Chondrocyte (in vitro differentiated cells): ENCODE measurements at regions not wholly inside any gene's neighbourhood (a gene's known extent, or its start where the extent isn't known, plus 50 kb on each side); places are given as distances from the start of the nearest gene placed in this dataset.

Experiments used
- DNase-seq: peaks from one replicate; pipeline ENCODE4 v3.0.0; 2021; ENCODE audit warnings: mixed read lengths, low spot score
- H3K27ac Mint-ChIP-seq: one replicate; pipeline ENCODE4 v1.8.0; 2021; ENCODE audit warnings: mild to moderate bottlenecking, moderate library complexity, mixed read lengths; ENCODE audit not compliant: unreplicated experiment
- H3K27me3 Mint-ChIP-seq: 2 replicates; pipeline ENCODE4 v1.8.0; 2021; ENCODE audit warnings: low read depth, mixed read lengths
- H3K36me3 Mint-ChIP-seq: 2 replicates; pipeline ENCODE4 v1.8.0; 2021; ENCODE audit warnings: low read depth, mixed read lengths
- H3K4me1 Mint-ChIP-seq: 2 replicates; pipeline ENCODE4 v1.8.0; 2021; ENCODE audit warnings: low read depth, mild to moderate bottlenecking, mixed read lengths
- H3K4me3 Mint-ChIP-seq: one replicate; pipeline ENCODE4 v1.8.0; 2021; ENCODE audit warnings: mild to moderate bottlenecking, moderate library complexity, mixed read lengths; ENCODE audit not compliant: unreplicated experiment
- H3K9me3 Mint-ChIP-seq: 2 replicates; pipeline ENCODE4 v1.8.0; 2021; ENCODE audit warnings: low read depth, mixed read lengths
- CTCF ChIP-seq: fragments of 200-600 bp; sonication (generic); IDR thresholded peaks from 2 replicates; pipeline ENCODE4 v1.5.0; 2021; ENCODE audit warnings: antibody characterized with exemption, mild to moderate bottlenecking, moderate library complexity

- Mint-ChIP-seq H3K36me3 (no peaks in the 10 kb centered on the region), H3K4me3 (no peak overlapping the region), H3K27me3 (no peaks in the 10 kb centered on the region), H3K27ac (no peak overlapping the region), H3K9me3 (peaks cover 3% of the 10 kb centered on the region), H3K4me1 (no peaks in the 10 kb centered on the region)
- no peak for DNase-seq
- no peak for TF ChIP-seq CTCF
Observed at GRCh38 chr11:25218036-25218435, 721.2 kb downstream of the LUZP2 start.

GRCh38 chr11:25225078-25225477, 728.2 kb downstream of the LUZP2 start:
- H3K9me3 Mint-ChIP-seq, result peaks cover 6% of the 10 kb centered on the region
- no peaks in the 10 kb centered on the region for H3K4me1 Mint-ChIP-seq
- TF ChIP-seq CTCF, result no peak
- no peaks in the 10 kb centered on the region for H3K27me3 Mint-ChIP-seq
- H3K27ac Mint-ChIP-seq, result no peak overlapping the region
- H3K4me3 Mint-ChIP-seq, result no peak overlapping the region
- no peak for DNase-seq
- no peaks in the 10 kb centered on the region for H3K36me3 Mint-ChIP-seq

GRCh38 chr11:25242928-25243327, 746.1 kb downstream of the LUZP2 start:
- TF ChIP-seq CTCF, result no peak
- Mint-ChIP-seq H3K4me1 (no peaks in the 10 kb centered on the region), H3K9me3 (peaks cover 7% of the 10 kb centered on the region), H3K27me3 (no peaks in the 10 kb centered on the region), H3K27ac (no peak overlapping the region), H3K36me3 (no peaks in the 10 kb centered on the region), H3K4me3 (no peak overlapping the region)
- DNase-seq, result no peak

- no peak for DNase-seq
- no peaks in the 10 kb centered on the region for H3K27me3 Mint-ChIP-seq
- H3K4me1 Mint-ChIP-seq, result no peaks in the 10 kb centered on the region
- no peaks in the 10 kb centered on the region for H3K36me3 Mint-ChIP-seq
- H3K9me3 Mint-ChIP-seq, result peaks cover 7% of the 10 kb centered on the region
- TF ChIP-seq CTCF, result no peak
- no peak overlapping the region for H3K4me3 Mint-ChIP-seq
- H3K27ac Mint-ChIP-seq, result no peak overlapping the region
Observed at GRCh38 chr11:25244126-25244525, 747.3 kb downstream of the LUZP2 start.

GRCh38 chr11:25247336-25247735, 750.5 kb downstream of the LUZP2 start:
- H3K4me1 Mint-ChIP-seq, result no peaks in the 10 kb centered on the region
- no peak for DNase-seq
- H3K27ac Mint-ChIP-seq, result no peak overlapping the region
- TF ChIP-seq CTCF, result no peak
- H3K27me3 Mint-ChIP-seq, result no peaks in the 10 kb centered on the region
- H3K36me3 Mint-ChIP-seq, result no peaks in the 10 kb centered on the region
- no peak overlapping the region for H3K4me3 Mint-ChIP-seq
- H3K9me3 Mint-ChIP-seq, result peaks cover 7% of the 10 kb centered on the region
